KMS-11 (cell line): ENCODE measurements at regions not wholly inside any gene's neighbourhood (a gene's known extent, or its start where the extent isn't known, plus 50 kb on each side); places are given as distances from the start of the nearest gene placed in this dataset.

Experiments
- H2AFZ ChIP-seq: fragments of 200-600 bp; sonication (generic); 2 replicates; pipeline ENCODE4 v1.6.1; 2016; ENCODE audit warnings: antibody characterized with exemption, mixed run types, low read depth
- H3K27ac ChIP-seq: fragments of 200-600 bp; sonication (generic); 2 replicates; pipeline ENCODE4 v1.6.1; 2016; ENCODE audit warnings: mild to moderate bottlenecking, mixed run types
- H3K27me3 ChIP-seq: fragments of 200-600 bp; sonication (generic); 2 replicates; pipeline ENCODE4 v1.6.1; 2017; ENCODE audit warnings: mild to moderate bottlenecking, low read depth, mixed run types, moderate library complexity; ENCODE audit not compliant: insufficient read depth
- H3K36me3 ChIP-seq: fragments of 200-600 bp; sonication (generic); 2 replicates; pipeline ENCODE4 v1.6.1; 2017; ENCODE audit warnings: mild to moderate bottlenecking, mixed run types; ENCODE audit not compliant: insufficient read depth
- H3K4me1 ChIP-seq: fragments of 200-600 bp; sonication (generic); 2 replicates; pipeline ENCODE4 v1.6.1; 2016; ENCODE audit warnings: mild to moderate bottlenecking, low read depth, mixed run types; ENCODE audit not compliant: poor library complexity, severe bottlenecking
- H3K4me2 ChIP-seq: fragments of 200-600 bp; sonication (generic); 2 replicates; pipeline ENCODE4 v1.7.0; 2016; ENCODE audit warnings: mild to moderate bottlenecking, mixed run types
- H3K4me3 ChIP-seq: fragments of 200-600 bp; sonication (generic); IDR thresholded peaks from 2 replicates; pipeline ENCODE4 v1.6.1; 2017; ENCODE audit warnings: low read depth, low read length, mixed read lengths; ENCODE audit not compliant: insufficient read depth
- H3K79me2 ChIP-seq: fragments of 200-600 bp; sonication (generic); 2 replicates; pipeline ENCODE4 v1.6.1; 2016; ENCODE audit warnings: low read depth, mixed run types; ENCODE audit not compliant: insufficient read depth
- H3K9ac ChIP-seq: fragments of 200-600 bp; sonication (generic); 2 replicates; pipeline ENCODE4 v1.6.1; 2016; ENCODE audit warnings: mild to moderate bottlenecking, mixed run types
- H4K20me1 ChIP-seq: fragments of 200-600 bp; sonication (generic); 2 replicates; pipeline ENCODE4 v1.6.1; 2016; ENCODE audit warnings: mild to moderate bottlenecking, mixed run types; ENCODE audit not compliant: insufficient read depth
- CTCF ChIP-seq: fragments of 200-600 bp; sonication (generic); conservative IDR thresholded peaks from 2 replicates; pipeline ENCODE4 v1.6.1; 2017; ENCODE audit warnings: low read depth, mild to moderate bottlenecking, antibody characterized with exemption, low read length, moderate library complexity, mixed read lengths

GRCh38 chr2:47301731-47302130 is 67.4 kb upstream of the EPCAM start:
- Histone ChIP-seq H3K4me2 (peak overlapping the region; percentile 36; the same call in 1 of the 2 replicates), H3K27ac (peak overlapping the region; percentile 78), H3K79me2 (no peaks in the 10 kb centered on the region), H3K4me1 (peaks cover 74% of the 10 kb centered on the region), H4K20me1 (no peaks in the 10 kb centered on the region), H3K36me3 (no peaks in the 10 kb centered on the region), H3K9ac (no peak overlapping the region; the same call in 1 of the 2 replicates), H3K4me3 (no peak overlapping the region), H3K27me3 (no peaks in the 10 kb centered on the region), H2AFZ (no peak overlapping the region)
- TF ChIP-seq CTCF: no peak

- Histone ChIP-seq H3K27ac (peak overlapping the region; percentile 78), H3K9ac (peak overlapping the region; percentile 15; the same call in 1 of the 2 replicates), H2AFZ (0 out of 2 replicates have a peak overlapping the region, but pooled peaks have one; percentile 4), H3K4me1 (peaks cover 70% of the 10 kb centered on the region), H3K36me3 (no peaks in the 10 kb centered on the region), H3K4me3 (no peak overlapping the region), H4K20me1 (no peaks in the 10 kb centered on the region), H3K4me2 (peak overlapping the region; percentile 36), H3K27me3 (no peaks in the 10 kb centered on the region), H3K79me2 (no peaks in the 10 kb centered on the region)
- no peak for TF ChIP-seq CTCF
Measured at GRCh38 chr2:47301277-47301618, 67.9 kb upstream of the EPCAM start.

DNA sequence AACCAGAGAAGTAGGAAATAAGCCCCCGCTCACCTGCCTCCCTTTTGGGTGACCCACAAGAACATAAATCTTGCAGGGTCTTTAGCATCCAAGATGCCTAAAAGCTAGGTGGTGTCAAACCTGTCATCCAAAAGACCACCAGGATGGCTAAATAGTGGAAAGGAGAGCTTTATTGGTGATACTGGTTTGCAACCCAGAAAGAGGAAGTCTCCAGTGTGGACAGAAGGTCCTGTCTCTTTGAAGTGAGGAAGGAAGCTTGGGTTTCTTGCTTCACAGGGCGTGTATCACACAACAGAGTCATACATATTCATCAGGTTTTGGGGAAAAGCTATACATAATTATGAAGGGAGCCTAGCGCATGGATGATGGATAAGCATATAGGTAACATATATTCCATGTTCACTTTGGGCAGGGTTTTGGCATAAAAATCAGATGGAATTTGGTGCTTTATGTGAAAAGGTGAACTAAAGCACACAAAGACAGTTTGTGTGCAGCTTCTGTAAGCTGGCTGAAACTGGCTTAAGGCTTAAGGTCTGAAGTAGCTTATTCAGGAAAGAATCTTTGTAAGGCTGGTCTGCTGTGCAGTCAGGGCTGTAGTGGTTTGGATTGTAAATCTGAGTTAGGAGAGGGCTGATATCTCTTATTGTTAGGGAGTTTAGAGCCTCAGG is 68.4 kb upstream of the EPCAM start:
- H3K79me2 ChIP-seq: no peaks in the 10 kb centered on the region
- H3K36me3 ChIP-seq: no peaks in the 10 kb centered on the region
- H3K27me3 ChIP-seq: no peaks in the 10 kb centered on the region
- peak overlapping the region; percentile 36 for H3K4me2 ChIP-seq
- H3K4me3 ChIP-seq: no peak overlapping the region
- peak overlapping the region; percentile 15; the same call in 1 of the 2 replicates for H3K9ac ChIP-seq
- peak overlapping the region; percentile 78 for H3K27ac ChIP-seq
- peaks cover 70% of the 10 kb centered on the region for H3K4me1 ChIP-seq
- H2AFZ ChIP-seq: 0 out of 2 replicates have a peak overlapping the region, but pooled peaks have one; percentile 4
- no peak for TF ChIP-seq CTCF
- H4K20me1 ChIP-seq: no peaks in the 10 kb centered on the region

- H4K20me1 ChIP-seq: no peaks in the 10 kb centered on the region
- peak overlapping the region; percentile 78 for H3K27ac ChIP-seq
- peaks cover 70% of the 10 kb centered on the region for H3K4me1 ChIP-seq
- no peak overlapping the region for H2AFZ ChIP-seq
- no peaks in the 10 kb centered on the region for H3K27me3 ChIP-seq
- H3K79me2 ChIP-seq: no peaks in the 10 kb centered on the region
- H3K9ac ChIP-seq: 0 out of 2 replicates have a peak overlapping the region, but pooled peaks have one; percentile 15
- no peak overlapping the region for H3K4me3 ChIP-seq
- no peaks in the 10 kb centered on the region for H3K36me3 ChIP-seq
- peak overlapping the region; percentile 36 for H3K4me2 ChIP-seq
- TF ChIP-seq CTCF: no peak
Measured at GRCh38 chr2:47300081-47300480, 69.0 kb upstream of the EPCAM start.
